Pancreas (tissue), 10 donors: ENCODE measurements at regions not wholly inside any gene's neighbourhood (a gene's known extent, or its start where the extent isn't known, plus 50 kb on each side); places are given as distances from the start of the nearest gene placed in this dataset.

Experiments
- ATAC-seq, 4 donors: fragments of 200-7000 bp; cut with Tn5 transposase; one replicate each; pipeline versions ENCODE4 v1.8.0 to v1.9.1; 2020; ENCODE audit warnings: mild to moderate bottlenecking in 4 of 4, moderate library complexity in 4 of 4
- DNase-seq, 6 donors: peaks; one replicate each; pipeline ENCODE4 v3.0.0-alpha.2; 2020
- FAIRE-seq: peaks from 2 replicates; lab custom pipeline; 2012; peaks lifted over from hg19 to GRCh38; lab: Jason Lieb, UNC
- H3K27ac ChIP-seq, 4 donors: fragments of 200-600 bp; sonication (generic); 1 replicate in 3 of 4; 2 replicates in 1 of 4; pipeline versions ENCODE4 v1.5.0 to v1.8.0; 2020
- H3K27me3 ChIP-seq, 4 donors: fragments of 200-600 bp; one replicate each; pipeline ENCODE4 v1.8.0; 2021
- H3K36me3 ChIP-seq, 3 donors: fragments of 200-600 bp; sonication (generic) in 1 of 3; one replicate each; pipeline versions ENCODE4 v1.5.0 to v1.8.0; 2020 to 2021
- H3K4me1 ChIP-seq, 3 donors: fragments of 200-600 bp; one replicate each; pipeline ENCODE4 v1.8.0; 2021
- H3K4me3 ChIP-seq, 4 donors: fragments of 200-600 bp; sonication (generic) in 2 of 4; one replicate each; pipeline versions ENCODE4 v1.5.0 to v1.8.0; 2020 to 2021
- H3K9me3 ChIP-seq, 4 donors: fragments of 200-600 bp; one replicate each; pipeline ENCODE4 v1.8.0; 2021
- WGBS, 2 donors: extraction: QIAGEN DNeasy Blood & Tissue Kit; methylation state at CpG; one replicate each; pipeline ENCODE4 v1.1.7; 2013; 5-methylcytosine and 5-hydroxymethylcytosine counted together
- intact Hi-C, 3 donors: fragments of 100-400 bp; cut with DNase I; formaldehyde crosslinking; loops; one replicate each; pipeline versions ENCODE4 v1.11.1 to v1.14.2; 2022
- TF ChIP-seq, protein P1 (sequence below), 4 donors: fragments of 200-600 bp; sonication (generic) in 3 of 4; IDR thresholded peaks; one replicate each; pipeline versions ENCODE4 v1.5.0 to v1.8.0; 2021; ENCODE audit warnings: antibody characterized with exemption in 4 of 4
- donor health status: healthy with polysubstance abuse.
- donor health status: DM: no; HTN: no; CAD: no; lungs with moderate emphysema.
- donor health status: DM: no; HTN: no; CAD: no.
- donor health status: control.
- donor health status: control.
- donor health status: Bipolar disorder and iron deficiency.
- donor health status: DM: yes; HTN: yes; CAD: no.
- donor health status: DM: no; HTN: no; CAD: no.
- donor health status: DM: no; HTN: no; CAD: no.
- donor health status: DM: yes; HTN: yes; CAD: no.

DNA sequence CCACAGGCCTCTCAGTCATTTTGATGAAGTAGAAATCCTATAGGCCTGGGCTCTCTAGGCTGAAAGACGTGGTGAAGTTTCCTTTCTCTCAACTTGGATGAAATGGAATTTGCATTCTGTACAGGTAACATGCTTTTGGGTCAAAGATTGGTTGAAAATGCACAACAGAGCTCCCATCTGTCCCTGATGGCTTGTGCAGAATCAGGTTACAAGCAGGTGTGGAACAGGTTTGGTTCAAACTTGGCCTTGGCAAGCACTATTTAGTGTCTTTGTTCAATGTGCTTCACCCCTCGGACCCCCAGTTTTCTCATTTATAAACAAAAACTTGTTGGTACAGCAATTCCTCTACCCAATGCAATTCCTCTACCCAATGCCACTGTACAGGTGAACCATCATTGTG lies 1493.0 kb downstream of the AACS start:
- Histone ChIP-seq H3K36me3 (no peaks in the 10 kb centered on the region), H3K27ac (peak overlapping the region in 1 of 4 donors; percentile 30), H3K4me3 (no peak overlapping the region), H3K4me1 (peaks cover 0 to 22% (median 15%) of the 10 kb centered on the region in 3 donors), H3K27me3 (no peaks in the 10 kb centered on the region), H3K9me3 (no peaks in the 10 kb centered on the region)
- TF ChIP-seq, protein P1, sequence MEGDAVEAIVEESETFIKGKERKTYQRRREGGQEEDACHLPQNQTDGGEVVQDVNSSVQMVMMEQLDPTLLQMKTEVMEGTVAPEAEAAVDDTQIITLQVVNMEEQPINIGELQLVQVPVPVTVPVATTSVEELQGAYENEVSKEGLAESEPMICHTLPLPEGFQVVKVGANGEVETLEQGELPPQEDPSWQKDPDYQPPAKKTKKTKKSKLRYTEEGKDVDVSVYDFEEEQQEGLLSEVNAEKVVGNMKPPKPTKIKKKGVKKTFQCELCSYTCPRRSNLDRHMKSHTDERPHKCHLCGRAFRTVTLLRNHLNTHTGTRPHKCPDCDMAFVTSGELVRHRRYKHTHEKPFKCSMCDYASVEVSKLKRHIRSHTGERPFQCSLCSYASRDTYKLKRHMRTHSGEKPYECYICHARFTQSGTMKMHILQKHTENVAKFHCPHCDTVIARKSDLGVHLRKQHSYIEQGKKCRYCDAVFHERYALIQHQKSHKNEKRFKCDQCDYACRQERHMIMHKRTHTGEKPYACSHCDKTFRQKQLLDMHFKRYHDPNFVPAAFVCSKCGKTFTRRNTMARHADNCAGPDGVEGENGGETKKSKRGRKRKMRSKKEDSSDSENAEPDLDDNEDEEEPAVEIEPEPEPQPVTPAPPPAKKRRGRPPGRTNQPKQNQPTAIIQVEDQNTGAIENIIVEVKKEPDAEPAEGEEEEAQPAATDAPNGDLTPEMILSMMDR (IDR thresholded peaks at IDR 0.05), result no peak
- intact Hi-C loops, result no loop called here
- no peak for DNase-seq
- FAIRE-seq, result no peak
- peak in 3 of 4 donors; percentile 41 to 71 (median 71) for ATAC-seq
- 51 to 58% methylated on average over 2 of the region's 2 CpGs for WGBS, 2 donors

DNA sequence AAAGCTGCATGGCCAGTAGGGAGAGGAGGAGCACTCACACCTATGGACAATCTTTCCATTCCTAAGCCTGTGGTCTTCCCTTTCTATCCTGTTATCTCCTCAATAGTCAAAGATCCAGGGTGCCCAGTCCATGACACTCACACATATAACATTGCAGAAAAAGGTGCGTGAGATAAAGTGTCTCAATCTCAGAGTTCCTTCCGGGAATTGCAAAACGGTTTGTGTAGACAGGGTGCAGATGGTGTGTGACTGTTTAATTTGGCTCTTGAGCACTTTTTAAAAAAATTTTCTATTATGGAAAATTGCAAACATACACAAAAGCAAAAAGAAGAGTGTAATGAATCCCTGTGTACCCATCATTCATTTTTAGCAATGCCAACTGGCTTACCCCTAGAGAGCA lies 1493.6 kb downstream of the AACS start:
- FAIRE-seq, result no peak
- Histone ChIP-seq H3K36me3 (no peaks in the 10 kb centered on the region), H3K27ac (no peak overlapping the region), H3K27me3 (no peaks in the 10 kb centered on the region), H3K9me3 (no peaks in the 10 kb centered on the region), H3K4me3 (no peak overlapping the region), H3K4me1 (peaks cover 0 to 22% (median 15%) of the 10 kb centered on the region in 3 donors)
- DNase-seq, result no peak
- WGBS, 2 donors, result 38 to 42% methylated on average over 3 of the region's 3 CpGs
- TF ChIP-seq, protein P1 (IDR thresholded peaks at IDR 0.05), result no peak
- intact Hi-C loops, result no loop called here
- peak; percentile 40 to 81 (median 80) for ATAC-seq

DNA sequence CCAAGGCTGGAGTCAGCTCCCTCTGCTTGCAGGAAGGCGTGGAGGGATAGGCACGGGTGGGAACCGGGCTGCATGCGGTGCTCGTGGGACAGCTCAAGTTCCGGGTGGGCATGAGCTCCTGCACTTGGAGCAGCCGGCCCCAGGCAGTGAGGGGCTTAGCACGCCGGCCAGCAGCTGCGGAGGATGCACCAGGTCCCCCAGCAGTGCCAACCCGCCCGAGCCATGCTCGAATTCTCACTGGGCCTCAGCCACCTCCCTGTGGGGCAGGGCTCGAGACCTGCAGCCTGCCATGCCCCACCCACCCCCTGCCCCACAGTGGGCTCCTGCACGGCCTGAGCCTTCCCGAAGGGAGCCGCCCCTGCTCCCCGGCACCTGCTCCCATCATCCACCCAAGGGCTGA lies 1501.8 kb downstream of the AACS start:
- FAIRE-seq (no peak), ATAC-seq (no peak), DNase-seq (peak in 1 of 6 donors; percentile 53)
- Histone ChIP-seq H3K4me3 (no peak overlapping the region), H3K27ac (no peak overlapping the region), H3K9me3 (no peaks in the 10 kb centered on the region), H3K4me1 (no peaks in the 10 kb centered on the region), H3K36me3 (no peaks in the 10 kb centered on the region), H3K27me3 (no peaks in the 10 kb centered on the region)
- intact Hi-C loops, result no loop called here
- TF ChIP-seq, protein P1 (IDR thresholded peaks at IDR 0.05), result no peak
- 88 to 90% methylated on average over 15 to 18 of the region's 18 CpGs for WGBS, 2 donors

DNA sequence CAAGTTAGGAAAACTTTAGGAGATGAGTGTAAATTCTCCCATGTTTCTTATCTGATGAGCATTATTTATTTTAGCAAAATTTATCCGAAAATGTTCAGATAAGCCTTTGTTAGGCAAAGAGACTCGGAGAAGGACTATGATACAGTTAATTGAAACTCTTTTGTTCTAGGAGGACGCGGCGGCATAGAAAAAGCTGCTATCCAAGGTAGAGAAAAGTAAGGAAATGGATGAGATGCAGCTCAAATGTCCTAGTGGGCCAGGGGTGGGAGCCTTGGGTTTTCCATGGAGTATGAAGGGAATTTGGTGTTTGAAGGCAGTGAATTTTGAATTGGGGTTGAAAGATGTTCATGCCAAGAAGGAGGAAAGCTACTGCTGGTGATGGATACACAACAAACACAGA lies 1504.5 kb downstream of the AACS start:
- H3K4me3 ChIP-seq, result no peak overlapping the region
- ATAC-seq (no peak), FAIRE-seq (no peak), DNase-seq (no peak)
- H3K9me3 ChIP-seq, result no peaks in the 10 kb centered on the region
- 63 to 64% methylated on average over 5 of the region's 5 CpGs for WGBS, 2 donors
- H3K27me3 ChIP-seq, result no peaks in the 10 kb centered on the region
- H3K27ac ChIP-seq, result no peak overlapping the region
- no peaks in the 10 kb centered on the region for H3K36me3 ChIP-seq
- TF ChIP-seq, protein P1 (IDR thresholded peaks at IDR 0.05), result no peak
- H3K4me1 ChIP-seq, result no peaks in the 10 kb centered on the region
- intact Hi-C loops, result no loop called here

DNA sequence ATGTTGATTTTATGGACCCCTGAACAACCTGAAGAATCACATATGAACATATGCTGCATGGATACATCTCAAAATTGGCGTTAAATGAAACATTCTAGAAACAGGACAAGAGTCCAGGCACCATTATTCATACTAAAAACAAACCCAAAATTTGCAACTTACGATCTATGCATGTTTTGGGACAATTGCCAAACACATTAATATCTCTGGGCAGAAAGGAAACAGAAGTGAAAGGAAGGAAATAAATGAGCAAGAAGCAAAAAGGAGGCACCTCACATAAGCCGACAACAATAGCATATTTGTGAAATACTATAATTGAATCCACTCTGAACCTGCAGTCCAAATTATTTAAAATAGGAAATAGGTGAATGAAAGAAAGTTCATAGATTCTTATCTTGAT lies 1505.3 kb downstream of the AACS start:
- Histone ChIP-seq H3K4me1 (no peaks in the 10 kb centered on the region), H3K27ac (no peak overlapping the region), H3K27me3 (no peaks in the 10 kb centered on the region), H3K4me3 (no peak overlapping the region), H3K9me3 (no peaks in the 10 kb centered on the region), H3K36me3 (no peaks in the 10 kb centered on the region)
- WGBS, 2 donors, result 65 to 68% methylated on average over 3 of the region's 3 CpGs
- intact Hi-C loops, result no loop called here
- FAIRE-seq, result no peak
- TF ChIP-seq, protein P1 (IDR thresholded peaks at IDR 0.05), result no peak
- no peak for DNase-seq
- ATAC-seq, result no peak
